K562 (cell line): ENCODE measurements at regions not wholly inside any gene's neighbourhood (a gene's known extent, or its start where the extent isn't known, plus 50 kb on each side); places are given as distances from the start of the nearest gene placed in this dataset.
A peak's percentile ranks its signal among the peaks of the same experiment; 100 is the strongest.

Experiments
- BACH1 ChIP-seq: fragments of 200-800 bp; sonication (Bioruptor generic); IDR thresholded peaks from 2 replicates; pipeline ENCODE4 v1.6.1; 2016; ENCODE audit warnings: missing genetic modification characterization, missing compliant biosample characterization
- CBX1 ChIP-seq: sonication (generic); IDR thresholded peaks from 2 replicates; pipeline ENCODE4 v1.6.1; 2016; ENCODE audit warnings: antibody characterized with exemption, low read depth, mild to moderate bottlenecking
- IRF9 ChIP-seq: fragments of 450-650 bp; IDR thresholded peaks from 2 replicates; pipeline ENCODE4 v1.6.1; 2016; ENCODE audit warnings: missing biosample characterization, missing genetic modification characterization
- KLF16 ChIP-seq: IDR thresholded peaks from 2 replicates; pipeline ENCODE4 v1.6.1; 2016; ENCODE audit warnings: antibody characterized with exemption
- MYBL2 ChIP-seq, 2 experiments: fragments of 450-650 bp in 1 of 2; sonication (generic) in 1 of 2; formaldehyde crosslinking in 1 of 2; IDR thresholded peaks; 2 replicates each; pipeline versions ENCODE4 v1.6.1 to v1.8.1; 2017 to 2022; ENCODE audit warnings: borderline replicate concordance in 1 of 2, inconsistent platforms in 1 of 2, low read depth in 1 of 2, mild to moderate bottlenecking in 1 of 2, missing genetic modification reagents in 1 of 2, moderate library complexity in 1 of 2
- NBN ChIP-seq: fragments of 450-650 bp; IDR thresholded peaks from 2 replicates; pipeline ENCODE4 v1.6.1; 2016; ENCODE audit warnings: low read depth, mild to moderate bottlenecking
- NFYB ChIP-seq: IDR thresholded peaks from 2 replicates; pipeline ENCODE4 v1.6.1; 2011; ENCODE audit warnings: mild to moderate bottlenecking, moderate library complexity; ENCODE audit not compliant: insufficient read length; ENCODE audit errors: extremely low read depth
- POLR3A ChIP-seq: IDR thresholded peaks from 2 replicates; pipeline ENCODE4 v1.6.1; 2011; ENCODE audit warnings: borderline replicate concordance, mild to moderate bottlenecking, moderate library complexity; ENCODE audit not compliant: insufficient read length, insufficient read depth; ENCODE audit errors: extremely low read depth
- RBFOX2 ChIP-seq: fragments of 200-400 bp; formaldehyde crosslinking; IDR thresholded peaks from 2 replicates; pipeline ENCODE4 v1.6.1; 2017; ENCODE audit warnings: low read depth, mild to moderate bottlenecking, low read length, moderate library complexity
- RREB1 ChIP-seq: fragments of 250-450 bp; sonication (Bioruptor Pico); IDR thresholded peaks from 2 replicates; pipeline ENCODE4 v1.4.0; 2020
- SMAD4 ChIP-seq: fragments of 250-450 bp; sonication (Bioruptor Pico); conservative IDR thresholded peaks from 2 replicates; pipeline ENCODE4 v1.8.0; 2021; ENCODE audit warnings: inconsistent platforms, mild to moderate bottlenecking, moderate library complexity
- SP1 ChIP-seq: sonication (generic); formaldehyde crosslinking; IDR thresholded peaks from 2 replicates; pipeline ENCODE4 v1.8.1; 2022; ENCODE audit warnings: mild to moderate bottlenecking, missing genetic modification reagents
- SRSF7 ChIP-seq: fragments of 200-400 bp; formaldehyde crosslinking; optimal IDR thresholded peaks from 2 replicates; pipeline ENCODE3; 2017; ENCODE audit warnings: mild to moderate bottlenecking, low read depth, low read length
- STAT5A ChIP-seq: IDR thresholded peaks from 2 replicates; pipeline ENCODE4 v1.6.1; 2012; ENCODE audit warnings: low read length, inconsistent platforms, borderline replicate concordance
- TBL1XR1 ChIP-seq, 2 experiments: IDR thresholded peaks; 2 replicates each; pipeline ENCODE4 v1.6.1; 2012; ENCODE audit warnings: improper control_type of control experiment in 2 of 2, low read length in 2 of 2, mild to moderate bottlenecking in 1 of 2
- TRIM24 ChIP-seq, 2 experiments: fragments of 450-650 bp; IDR thresholded peaks; 2 replicates each; pipeline ENCODE4 v1.6.1; 2016
- ZNF224 ChIP-seq: sonication (generic); formaldehyde crosslinking; IDR thresholded peaks from 2 replicates; pipeline ENCODE4 v1.8.0; 2022; ENCODE audit warnings: mild to moderate bottlenecking, missing genetic modification reagents
- ZNF778 ChIP-seq: fragments of 450-650 bp; formaldehyde crosslinking; IDR thresholded peaks from 2 replicates; pipeline ENCODE4 v1.4.0; 2020; ENCODE audit warnings: mild to moderate bottlenecking, moderate library complexity
- TF ChIP-seq, protein P1 (sequence below): sonication (generic); formaldehyde crosslinking; IDR thresholded peaks from 2 replicates; pipeline ENCODE4 v1.8.0; 2022; ENCODE audit warnings: mild to moderate bottlenecking, missing genetic modification reagents, borderline replicate concordance
- TF ChIP-seq, protein P2 (sequence below), 2 experiments: fragments of 250-450 bp in 1 of 2; fragments of 450-650 bp in 1 of 2; sonication (Bioruptor Pico) in 1 of 2; IDR thresholded peaks; 2 replicates each; pipeline versions ENCODE4 v1.6.1 to v1.8.0; 2016 to 2021; ENCODE audit warnings: mild to moderate bottlenecking in 2 of 2, moderate library complexity in 2 of 2, missing compliant biosample characterization in 1 of 2, missing genetic modification characterization in 1 of 2

GRCh38 chr6:146915671-146916127, 288.5 kb upstream of the STXBP5 start (continued):
- TF ChIP-seq, protein P1, sequence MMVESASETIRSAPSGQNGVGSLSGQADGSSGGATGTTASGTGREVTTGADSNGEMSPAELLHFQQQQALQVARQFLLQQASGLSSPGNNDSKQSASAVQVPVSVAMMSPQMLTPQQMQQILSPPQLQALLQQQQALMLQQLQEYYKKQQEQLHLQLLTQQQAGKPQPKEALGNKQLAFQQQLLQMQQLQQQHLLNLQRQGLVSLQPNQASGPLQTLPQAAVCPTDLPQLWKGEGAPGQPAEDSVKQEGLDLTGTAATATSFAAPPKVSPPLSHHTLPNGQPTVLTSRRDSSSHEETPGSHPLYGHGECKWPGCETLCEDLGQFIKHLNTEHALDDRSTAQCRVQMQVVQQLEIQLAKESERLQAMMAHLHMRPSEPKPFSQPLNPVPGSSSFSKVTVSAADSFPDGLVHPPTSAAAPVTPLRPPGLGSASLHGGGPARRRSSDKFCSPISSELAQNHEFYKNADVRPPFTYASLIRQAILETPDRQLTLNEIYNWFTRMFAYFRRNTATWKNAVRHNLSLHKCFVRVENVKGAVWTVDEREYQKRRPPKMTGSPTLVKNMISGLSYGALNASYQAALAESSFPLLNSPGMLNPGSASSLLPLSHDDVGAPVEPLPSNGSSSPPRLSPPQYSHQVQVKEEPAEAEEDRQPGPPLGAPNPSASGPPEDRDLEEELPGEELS = no peak
- no peak; a peak in 1 of 4 replicates for TF ChIP-seq TBL1XR1 (IDR thresholded peaks at IDR 0.05; ENCODE audit: low read length in 2 of 2)
- no peak for TF ChIP-seq ZNF224 (CRISPR knock-in tag)
- no peak for TF ChIP-seq RBFOX2
- TF ChIP-seq, protein P2, sequence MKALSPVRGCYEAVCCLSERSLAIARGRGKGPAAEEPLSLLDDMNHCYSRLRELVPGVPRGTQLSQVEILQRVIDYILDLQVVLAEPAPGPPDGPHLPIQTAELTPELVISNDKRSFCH (CRISPR knock-in tag; IDR thresholded peaks at IDR 0.05) = no peak
- TF ChIP-seq, protein P2 (tag; IDR thresholded peaks at IDR 0.05) = peak; percentile 89
- TF ChIP-seq SMAD4 (CRISPR knock-in tag) = peak; percentile 91
- no peak for TF ChIP-seq MYBL2 (IDR thresholded peaks at IDR 0.05; ENCODE audit: low read depth)
- TF ChIP-seq MYBL2 (CRISPR knock-in tag; IDR thresholded peaks at IDR 0.05; ENCODE audit: borderline replicate concordance) = no peak
- no peak for TF ChIP-seq KLF16
- TF ChIP-seq CBX1 = no peak
- peak; percentile 93 for TF ChIP-seq RREB1 (CRISPR knock-in tag)
- 0 out of 4 replicates have a peak, but pooled peaks of 1 of the 2 experiments have one; percentile 34 for TF ChIP-seq TRIM24 (IDR thresholded peaks at IDR 0.05)
- TF ChIP-seq IRF9 (tag) = peak; percentile 68
- TF ChIP-seq STAT5A = no peak
- peak; percentile 75; the same call in 1 of the 2 replicates for TF ChIP-seq BACH1 (tag)
- TF ChIP-seq NBN = no peak
- no peak for TF ChIP-seq SP1 (CRISPR knock-in tag)
- TF ChIP-seq ZNF778 (CRISPR knock-in tag) = no peak
- no peak for TF ChIP-seq POLR3A
- TF ChIP-seq SRSF7 = no peak
- no peak for TF ChIP-seq NFYB
